Endothelial cell (in vitro differentiated cells): ENCODE measurements at regions not wholly inside any gene's neighbourhood (a gene's known extent, or its start where the extent isn't known, plus 50 kb on each side); places are given as distances from the start of the nearest gene placed in this dataset.
"Not testable (repeated sequence)": the region's sequence is repeated elsewhere in the genome, so short reads cannot be mapped to it uniquely, and the experiment has no call there.

Source experiments
- DNase-seq: peaks from one replicate; pipeline ENCODE4 v3.0.0; 2021; ENCODE audit warnings: low spot score
- H3K27ac Mint-ChIP-seq: one replicate; pipeline ENCODE4 v1.8.0; 2021; ENCODE audit warnings: mixed read lengths, inconsistent platforms; ENCODE audit not compliant: unreplicated experiment
- H3K27me3 Mint-ChIP-seq: one replicate; pipeline ENCODE4 v1.8.0; 2021; ENCODE audit warnings: mild to moderate bottlenecking, moderate library complexity, mixed read lengths, inconsistent platforms; ENCODE audit not compliant: unreplicated experiment
- H3K36me3 Mint-ChIP-seq: one replicate; pipeline ENCODE4 v1.8.0; 2021; ENCODE audit warnings: mild to moderate bottlenecking, low read depth, mixed read lengths, inconsistent platforms; ENCODE audit not compliant: unreplicated experiment
- H3K4me1 Mint-ChIP-seq: one replicate; pipeline ENCODE4 v1.8.0; 2021; ENCODE audit warnings: mild to moderate bottlenecking, mixed read lengths, inconsistent platforms; ENCODE audit not compliant: unreplicated experiment
- H3K4me3 Mint-ChIP-seq: one replicate; pipeline ENCODE4 v1.8.0; 2021; ENCODE audit warnings: mild to moderate bottlenecking, mixed read lengths, inconsistent platforms; ENCODE audit not compliant: unreplicated experiment
- H3K9me3 Mint-ChIP-seq: one replicate; pipeline ENCODE4 v1.8.0; 2021; ENCODE audit warnings: mixed read lengths, inconsistent platforms; ENCODE audit not compliant: unreplicated experiment
- CTCF ChIP-seq: fragments of 200-600 bp; sonication (generic); IDR thresholded peaks from one replicate; pipeline ENCODE4 v1.5.0; 2021; ENCODE audit warnings: antibody characterized with exemption; ENCODE audit not compliant: unreplicated experiment

- no peaks in the 10 kb centered on the region for H3K36me3 Mint-ChIP-seq
- H3K4me3 Mint-ChIP-seq = no peak overlapping the region
Observed at GRCh38 chr1:9466780-9467758, 72.2 kb upstream of the SLC25A33 start.

DNA sequence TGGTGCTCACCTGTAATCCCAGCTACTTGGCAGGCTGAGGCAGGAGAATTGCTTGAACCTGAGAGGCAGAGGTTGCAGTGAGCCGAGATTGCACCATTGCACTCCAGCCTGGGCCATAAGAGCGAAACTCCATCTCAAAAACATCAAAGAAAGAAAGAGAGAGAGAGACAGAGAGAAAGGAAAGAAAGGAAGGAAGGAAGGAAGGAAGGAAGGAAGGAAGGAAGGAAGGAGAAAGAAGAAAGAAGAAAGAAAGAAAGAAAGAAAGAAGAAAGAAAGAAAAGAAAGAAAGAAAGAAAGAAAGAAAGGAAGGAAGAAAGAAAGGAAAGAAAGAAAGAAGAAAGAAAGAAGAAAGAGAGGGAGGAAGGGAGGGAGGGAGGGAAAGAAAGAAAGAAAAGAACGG, 69.4 kb upstream of the SLC25A33 start:
- H3K27ac Mint-ChIP-seq, H3K4me1 Mint-ChIP-seq, H3K27me3 Mint-ChIP-seq, H3K4me3 Mint-ChIP-seq, H3K9me3 Mint-ChIP-seq, H3K36me3 Mint-ChIP-seq, DNase-seq: not testable (repeated sequence)

More at GRCh38 chr1:9466780-9467758, 72.2 kb upstream of the SLC25A33 start:
- Mint-ChIP-seq H3K27me3 (no peaks in the 10 kb centered on the region), H3K9me3 (no peaks in the 10 kb centered on the region), H3K27ac (no peak overlapping the region), H3K4me1 (no peaks in the 10 kb centered on the region)
- no peak for TF ChIP-seq CTCF
- no peak for DNase-seq

DNA sequence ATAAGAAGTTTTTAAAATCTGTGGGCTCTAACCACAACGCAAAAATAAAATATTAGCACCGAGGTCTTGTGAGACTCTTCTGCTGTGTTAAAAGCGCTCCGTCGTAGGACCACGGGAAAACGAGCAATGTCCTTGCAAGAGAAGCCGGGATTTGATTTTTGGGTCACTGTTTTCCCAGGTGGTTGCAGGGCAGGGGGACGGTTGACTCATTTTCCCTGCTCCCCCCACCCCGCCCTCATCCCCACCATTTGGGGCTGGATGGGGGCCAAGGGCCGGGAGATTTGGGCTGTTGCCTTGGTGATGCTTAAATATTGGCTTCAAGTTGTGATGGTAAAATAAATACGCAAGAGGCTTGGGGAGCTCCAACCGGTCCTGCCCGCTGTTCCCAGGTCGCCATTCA, 67.6 kb upstream of the SLC25A33 start:
- H3K4me1 Mint-ChIP-seq = no peaks in the 10 kb centered on the region
- no peak for TF ChIP-seq CTCF
- peaks cover 1% of the 10 kb centered on the region for H3K27me3 Mint-ChIP-seq
- no peaks in the 10 kb centered on the region for H3K9me3 Mint-ChIP-seq
- H3K4me3 Mint-ChIP-seq = no peak overlapping the region
- no peaks in the 10 kb centered on the region for H3K36me3 Mint-ChIP-seq
- no peak overlapping the region for H3K27ac Mint-ChIP-seq
- DNase-seq = no peak

GRCh38 chr1:9472386-9473031, 66.8 kb upstream of the SLC25A33 start:
- H3K4me1 Mint-ChIP-seq = no peaks in the 10 kb centered on the region
- TF ChIP-seq CTCF = no peak
- peaks cover 2% of the 10 kb centered on the region for H3K27me3 Mint-ChIP-seq
- no peaks in the 10 kb centered on the region for H3K36me3 Mint-ChIP-seq
- H3K4me3 Mint-ChIP-seq = no peak overlapping the region
- H3K27ac Mint-ChIP-seq = no peak overlapping the region
- DNase-seq = no peak
- no peaks in the 10 kb centered on the region for H3K9me3 Mint-ChIP-seq

- no peak overlapping the region for H3K27ac Mint-ChIP-seq
- TF ChIP-seq CTCF = no peak
Observed at GRCh38 chr1:9473032-9473807, 66.0 kb upstream of the SLC25A33 start.

More at GRCh38 chr1:9473032-9473807, 66.0 kb upstream of the SLC25A33 start:
- H3K4me3 Mint-ChIP-seq = no peak overlapping the region
- peaks cover 2% of the 10 kb centered on the region for H3K27me3 Mint-ChIP-seq
- DNase-seq = no peak
- H3K36me3 Mint-ChIP-seq = no peaks in the 10 kb centered on the region
- H3K4me1 Mint-ChIP-seq = no peaks in the 10 kb centered on the region
- H3K9me3 Mint-ChIP-seq = no peaks in the 10 kb centered on the region
